CD4-positive, alpha-beta memory T cell (primary cell): ENCODE measurements at regions not wholly inside any gene's neighbourhood (a gene's known extent, or its start where the extent isn't known, plus 50 kb on each side); places are given as distances from the start of the nearest gene placed in this dataset.

Experiments
- CTCF ChIA-PET: fragments of 350-600 bp; sonication (Branson Sonifier 250); formaldehyde crosslinking; loops from one replicate; lab custom pipeline; 2021; ENCODE audit warnings: inconsistent platforms; ENCODE audit not compliant: partially characterized antibody; lab: Charles Lee
- POLR2A ChIA-PET: fragments of 350-600 bp; sonication (Branson Sonifier 250); formaldehyde crosslinking; loops from one replicate; lab custom pipeline; 2021; ENCODE audit not compliant: partially characterized antibody; lab: Charles Lee
- DNase-seq, 5 donors: peaks; one replicate each; pipeline versions ENCODE4 v3.0.0 to v3.0.0-alpha.2; 2020 to 2022; ENCODE audit warnings: mixed read lengths in 1 of 5
- H3K27ac ChIP-seq: one replicate; pipeline ENCODE4 v1.7.0; 2013; ENCODE audit warnings: low read depth, low read length
- H3K27me3 ChIP-seq: 2 replicates; pipeline ENCODE4 v1.7.0; 2013; ENCODE audit warnings: mild to moderate bottlenecking, low read length, moderate library complexity; ENCODE audit not compliant: insufficient read depth
- H3K36me3 ChIP-seq: 2 replicates; pipeline ENCODE4 v1.7.0; 2013; ENCODE audit warnings: mild to moderate bottlenecking, low read length, moderate library complexity; ENCODE audit not compliant: insufficient read depth
- H3K4me1 ChIP-seq: 2 replicates; pipeline ENCODE4 v1.7.0; 2013; ENCODE audit warnings: mild to moderate bottlenecking, low read length, moderate library complexity; ENCODE audit not compliant: insufficient read depth
- H3K4me3 ChIP-seq, 2 donors: one replicate each; pipeline ENCODE4 v1.7.0; 2013; ENCODE audit warnings: low read length in 2 of 2, mild to moderate bottlenecking in 1 of 2
- H3K9me3 ChIP-seq, 2 donors: one replicate each; pipeline ENCODE4 v1.7.0; 2013; ENCODE audit warnings: low read length in 2 of 2, control low read depth in 1 of 2; ENCODE audit not compliant: control insufficient read depth in 1 of 2
- H3K27ac Mint-ChIP-seq, 7 donors: one replicate each; pipeline ENCODE4 v1.8.0; 2020 to 2021; ENCODE audit warnings: mixed read lengths in 7 of 7, mild to moderate bottlenecking in 6 of 7, inconsistent platforms in 3 of 7, moderate library complexity in 3 of 7
- H3K27me3 Mint-ChIP-seq, 2 donors: one replicate each; pipeline ENCODE4 v1.8.0; 2020 to 2021; ENCODE audit warnings: mixed read lengths in 2 of 2
- H3K36me3 Mint-ChIP-seq, 2 donors: one replicate each; pipeline ENCODE4 v1.8.0; 2020 to 2021; ENCODE audit warnings: mixed read lengths in 2 of 2, inconsistent platforms in 1 of 2, mild to moderate bottlenecking in 1 of 2
- H3K4me1 Mint-ChIP-seq, 4 donors: one replicate each; pipeline ENCODE4 v1.8.0; 2020 to 2021; ENCODE audit warnings: mixed read lengths in 4 of 4, mild to moderate bottlenecking in 1 of 4
- H3K4me3 Mint-ChIP-seq, 8 donors: one replicate each; pipeline ENCODE4 v1.8.0; 2020 to 2021; ENCODE audit warnings: mixed read lengths in 8 of 8, mild to moderate bottlenecking in 7 of 8, moderate library complexity in 6 of 8, inconsistent platforms in 3 of 8
- H3K9me3 Mint-ChIP-seq, 8 donors: one replicate each; pipeline ENCODE4 v1.8.0; 2020 to 2021; ENCODE audit warnings: mixed read lengths in 8 of 8, mild to moderate bottlenecking in 5 of 8, inconsistent platforms in 3 of 8, moderate library complexity in 1 of 8
- intact Hi-C: fragments of 100-400 bp; cut with micrococcal nuclease; formaldehyde crosslinking; loops from one replicate; pipeline ENCODE4 v1.15.1; 2023

DNA sequence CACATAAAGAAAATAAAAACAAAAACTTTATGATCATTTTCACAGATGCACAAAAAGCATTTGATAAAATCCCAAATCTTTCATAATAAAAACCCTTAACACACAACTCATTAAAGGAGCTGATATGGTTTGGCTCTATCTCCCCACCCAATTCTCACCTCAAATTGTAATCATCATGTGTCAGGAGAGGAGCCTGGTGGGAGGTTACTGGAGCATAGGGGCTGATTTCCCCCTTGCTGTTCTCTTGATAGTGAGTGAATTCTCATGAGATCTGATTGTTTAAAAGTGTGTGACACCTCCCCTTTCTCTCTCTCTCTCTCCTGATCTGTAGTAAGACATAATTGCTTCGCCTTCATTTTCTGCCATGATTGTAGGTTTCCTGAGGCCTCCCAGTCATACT lies 790.7 kb downstream of the C12orf50 start:
- H3K4me1 Mint-ChIP-seq: no peaks in the 10 kb centered on the region
- DNase-seq: no peak
- Histone ChIP-seq H3K27me3 (no peaks in the 10 kb centered on the region), H3K4me1 (no peaks in the 10 kb centered on the region), H3K4me3 (no peak overlapping the region), H3K36me3 (no peaks in the 10 kb centered on the region), H3K27ac (no peak overlapping the region), H3K9me3 (peaks cover 0 to 6% of the 10 kb centered on the region in 2 donors)
- intact Hi-C loops: no loop called here
- no peaks in the 10 kb centered on the region for H3K27me3 Mint-ChIP-seq
- ChIA-PET CTCF (no interaction called here), POLR2A (no interaction called here)
- no peaks in the 10 kb centered on the region for H3K36me3 Mint-ChIP-seq
- no peak overlapping the region for H3K4me3 Mint-ChIP-seq
- peaks cover 2 to 12% (median 6%) of the 10 kb centered on the region in 8 donors for H3K9me3 Mint-ChIP-seq
- H3K27ac Mint-ChIP-seq: no peak overlapping the region

DNA sequence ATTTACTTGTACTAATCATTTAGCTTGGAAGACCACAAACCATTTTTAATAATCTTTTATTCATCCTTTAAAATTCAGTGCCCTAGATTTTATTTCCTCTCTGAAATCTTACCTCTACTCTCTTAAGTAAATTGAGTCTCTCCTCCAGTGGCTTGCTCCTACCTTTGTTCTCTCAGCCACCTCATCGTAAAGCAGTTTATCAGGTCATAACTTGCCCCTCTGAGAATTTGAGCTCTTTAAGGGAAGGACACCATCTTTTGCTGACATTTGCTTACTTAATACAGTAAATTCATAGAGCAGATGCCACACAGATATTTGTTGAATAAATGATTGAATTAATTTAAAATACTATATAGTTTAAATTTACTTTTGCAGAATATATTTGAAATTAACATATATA lies 794.3 kb downstream of the C12orf50 start:
- no peak overlapping the region for H3K27ac Mint-ChIP-seq
- ChIA-PET POLR2A (no interaction called here), CTCF (no interaction called here)
- DNase-seq: no peak
- no peaks in the 10 kb centered on the region for H3K4me1 ChIP-seq
- no peaks in the 10 kb centered on the region for H3K27me3 Mint-ChIP-seq
- H3K9me3 Mint-ChIP-seq: peaks cover 0 to 12% (median 5%) of the 10 kb centered on the region in 8 donors
- intact Hi-C loops: no loop called here
- H3K36me3 ChIP-seq: no peaks in the 10 kb centered on the region
- no peak overlapping the region for H3K4me3 Mint-ChIP-seq
- H3K36me3 Mint-ChIP-seq: no peaks in the 10 kb centered on the region
- no peak overlapping the region for H3K4me3 ChIP-seq
- H3K27ac ChIP-seq: no peak overlapping the region
- no peaks in the 10 kb centered on the region for H3K27me3 ChIP-seq
- H3K9me3 ChIP-seq: peaks cover 0 to 6% of the 10 kb centered on the region in 2 donors
- no peaks in the 10 kb centered on the region for H3K4me1 Mint-ChIP-seq

DNA sequence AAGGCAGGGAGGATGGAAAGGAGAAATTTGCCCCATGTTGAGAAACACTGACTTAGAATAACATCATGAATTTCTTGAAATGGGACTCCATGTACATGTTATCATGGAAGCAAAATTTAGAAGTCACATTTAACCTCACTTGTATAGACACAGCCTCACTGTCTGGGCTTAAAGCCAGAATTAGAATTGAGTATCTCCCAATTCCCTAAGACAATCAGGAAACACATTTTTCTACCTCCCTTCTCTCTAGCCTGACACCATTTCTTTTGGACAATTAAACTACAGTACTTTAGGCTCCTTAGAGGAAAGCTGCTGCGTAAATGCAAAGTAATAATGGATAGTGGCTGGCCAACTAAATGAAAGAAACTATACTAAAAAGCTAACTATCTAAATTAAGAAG lies 795.5 kb downstream of the C12orf50 start:
- POLR2A ChIA-PET: no interaction called here
- Mint-ChIP-seq H3K4me3 (no peak overlapping the region), H3K27ac (no peak overlapping the region), H3K4me1 (no peaks in the 10 kb centered on the region), H3K27me3 (no peaks in the 10 kb centered on the region), H3K36me3 (no peaks in the 10 kb centered on the region), H3K9me3 (peaks cover 0 to 11% (median 5%) of the 10 kb centered on the region in 8 donors)
- Histone ChIP-seq H3K9me3 (peaks cover 0 to 6% of the 10 kb centered on the region in 2 donors), H3K4me3 (no peak overlapping the region), H3K4me1 (no peaks in the 10 kb centered on the region), H3K36me3 (no peaks in the 10 kb centered on the region), H3K27me3 (no peaks in the 10 kb centered on the region), H3K27ac (no peak overlapping the region)
- no peak for DNase-seq
- CTCF ChIA-PET: no interaction called here
- intact Hi-C loops: no loop called here

DNA sequence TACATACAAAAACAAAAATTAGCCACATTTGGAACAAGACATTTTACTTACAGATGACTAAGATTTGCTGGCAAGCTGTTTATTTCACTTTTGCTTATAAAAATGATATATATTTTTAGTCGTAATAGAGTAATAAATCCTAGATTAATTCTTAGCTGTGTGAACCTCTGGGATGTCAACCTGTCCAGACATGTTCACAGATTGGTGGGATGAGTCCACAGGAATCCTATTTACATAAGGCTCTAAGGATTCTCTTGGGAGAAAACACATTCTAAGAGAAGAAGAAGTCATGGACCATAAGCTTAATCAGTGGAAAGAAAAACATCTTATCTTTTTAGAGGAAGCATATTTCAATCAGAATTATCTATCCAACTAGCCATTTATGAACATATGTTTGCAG lies 797.4 kb downstream of the C12orf50 start:
- H3K27ac Mint-ChIP-seq: no peak overlapping the region
- Histone ChIP-seq H3K4me3 (no peak overlapping the region), H3K9me3 (peaks cover 0 to 2% of the 10 kb centered on the region in 2 donors), H3K4me1 (no peaks in the 10 kb centered on the region), H3K36me3 (no peaks in the 10 kb centered on the region), H3K27me3 (no peaks in the 10 kb centered on the region), H3K27ac (no peak overlapping the region)
- no peak for DNase-seq
- CTCF ChIA-PET: no interaction called here
- intact Hi-C loops: no loop called here
- H3K36me3 Mint-ChIP-seq: no peaks in the 10 kb centered on the region
- peaks cover 0 to 12% (median 3%) of the 10 kb centered on the region in 8 donors for H3K9me3 Mint-ChIP-seq
- no peaks in the 10 kb centered on the region for H3K4me1 Mint-ChIP-seq
- H3K4me3 Mint-ChIP-seq: no peak overlapping the region
- POLR2A ChIA-PET: no interaction called here
- no peaks in the 10 kb centered on the region for H3K27me3 Mint-ChIP-seq

DNA sequence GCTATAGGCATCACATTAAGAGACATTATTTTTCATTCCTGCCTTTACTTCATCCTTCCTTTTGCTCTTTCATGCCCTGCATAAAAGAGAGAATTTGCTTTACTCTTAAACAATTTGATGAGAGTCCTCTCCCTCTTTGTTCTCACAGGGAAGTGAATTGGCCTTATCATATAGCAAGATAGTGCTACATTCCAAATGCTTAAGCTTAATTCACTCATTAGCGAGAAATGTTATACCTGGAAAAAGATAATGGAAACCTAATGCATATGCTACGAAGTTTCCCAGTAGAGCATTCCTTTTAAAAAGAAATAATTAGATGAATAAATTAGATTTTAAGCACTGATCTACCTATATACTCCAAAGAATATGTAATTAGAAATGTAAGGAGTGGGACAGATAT lies 798.8 kb downstream of the C12orf50 start:
- Mint-ChIP-seq H3K4me1 (no peaks in the 10 kb centered on the region), H3K27me3 (no peaks in the 10 kb centered on the region), H3K4me3 (no peak overlapping the region), H3K36me3 (no peaks in the 10 kb centered on the region), H3K27ac (no peak overlapping the region), H3K9me3 (peaks cover 0 to 8% (median 2%) of the 10 kb centered on the region in 8 donors)
- DNase-seq: no peak
- no peaks in the 10 kb centered on the region for H3K4me1 ChIP-seq
- H3K36me3 ChIP-seq: no peaks in the 10 kb centered on the region
- CTCF ChIA-PET: no interaction called here
- H3K4me3 ChIP-seq: no peak overlapping the region
- POLR2A ChIA-PET: no interaction called here
- no peak overlapping the region for H3K27ac ChIP-seq
- intact Hi-C loops: no loop called here
- H3K9me3 ChIP-seq: no peaks in the 10 kb centered on the region
- no peaks in the 10 kb centered on the region for H3K27me3 ChIP-seq

DNA sequence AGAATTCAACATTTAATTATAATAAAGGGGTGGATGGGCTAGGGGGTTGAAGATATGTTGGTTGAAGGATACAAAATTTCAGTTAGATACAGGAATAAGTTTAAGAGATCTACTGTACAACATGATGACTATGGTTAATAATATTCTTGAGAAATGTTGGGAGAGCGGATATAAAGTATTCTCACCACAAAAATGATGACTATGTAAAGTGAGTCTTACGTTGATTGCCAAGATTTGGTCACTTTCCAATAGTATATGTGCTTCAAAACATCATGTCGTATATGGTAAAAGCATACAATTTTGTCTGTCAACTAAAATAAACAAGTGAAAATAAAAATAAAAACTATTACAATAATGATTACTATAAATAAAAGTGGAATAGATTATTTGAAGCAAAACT lies 802.0 kb downstream of the C12orf50 start:
- Mint-ChIP-seq H3K4me1 (no peaks in the 10 kb centered on the region), H3K36me3 (no peaks in the 10 kb centered on the region), H3K4me3 (no peak overlapping the region), H3K9me3 (peaks cover 0 to 4% (median 2%) of the 10 kb centered on the region in 8 donors), H3K27ac (no peak overlapping the region), H3K27me3 (no peaks in the 10 kb centered on the region)
- intact Hi-C loops: no loop called here
- Histone ChIP-seq H3K36me3 (no peaks in the 10 kb centered on the region), H3K9me3 (no peaks in the 10 kb centered on the region), H3K27ac (no peak overlapping the region), H3K4me3 (no peak overlapping the region), H3K4me1 (no peaks in the 10 kb centered on the region), H3K27me3 (no peaks in the 10 kb centered on the region)
- ChIA-PET POLR2A (no interaction called here), CTCF (no interaction called here)
- no peak for DNase-seq

DNA sequence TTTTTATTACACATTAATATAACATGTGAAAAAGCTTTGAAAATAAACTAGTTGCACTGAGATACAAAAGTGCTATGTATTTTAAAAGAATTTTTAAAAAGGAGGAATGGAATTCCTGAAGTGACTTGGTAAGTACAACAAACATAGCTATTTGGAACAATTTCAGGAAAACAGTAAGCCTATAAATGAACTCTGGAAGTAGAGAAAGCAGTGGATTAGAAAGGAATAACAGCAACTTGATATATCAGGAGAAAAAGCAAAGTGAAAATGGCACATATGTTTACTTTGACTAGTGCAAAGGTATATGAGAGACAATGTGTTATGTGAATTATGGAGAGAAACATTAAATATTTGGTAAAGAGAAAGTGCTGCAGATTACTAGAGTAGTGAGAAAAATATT lies 811.7 kb downstream of the C12orf50 start:
- no peak overlapping the region for H3K4me3 ChIP-seq
- no peaks in the 10 kb centered on the region for H3K36me3 Mint-ChIP-seq
- H3K9me3 ChIP-seq: no peaks in the 10 kb centered on the region
- no peaks in the 10 kb centered on the region for H3K27me3 ChIP-seq
- no peak overlapping the region for H3K27ac ChIP-seq
- intact Hi-C loops: no loop called here
- H3K36me3 ChIP-seq: no peaks in the 10 kb centered on the region
- CTCF ChIA-PET: no interaction called here
- H3K4me1 Mint-ChIP-seq: no peaks in the 10 kb centered on the region
- no peak overlapping the region for H3K27ac Mint-ChIP-seq
- H3K9me3 Mint-ChIP-seq: peaks cover 0 to 5% (median under 1%) of the 10 kb centered on the region in 8 donors
- DNase-seq: no peak
- no peaks in the 10 kb centered on the region for H3K27me3 Mint-ChIP-seq
- no peaks in the 10 kb centered on the region for H3K4me1 ChIP-seq
- H3K4me3 Mint-ChIP-seq: no peak overlapping the region
- POLR2A ChIA-PET: no interaction called here

GRCh38 chr12:87216436-87216835 lies 812.8 kb downstream of the C12orf50 start:
- Histone ChIP-seq H3K27ac (no peak overlapping the region), H3K27me3 (no peaks in the 10 kb centered on the region), H3K4me3 (no peak overlapping the region), H3K36me3 (no peaks in the 10 kb centered on the region), H3K4me1 (no peaks in the 10 kb centered on the region), H3K9me3 (no peaks in the 10 kb centered on the region)
- no peaks in the 10 kb centered on the region for H3K27me3 Mint-ChIP-seq
- H3K36me3 Mint-ChIP-seq: no peaks in the 10 kb centered on the region
- no peak for DNase-seq
- peaks cover 0 to 7% (median 3%) of the 10 kb centered on the region in 8 donors for H3K9me3 Mint-ChIP-seq
- POLR2A ChIA-PET: no interaction called here
- CTCF ChIA-PET: no interaction called here
- no peak overlapping the region for H3K4me3 Mint-ChIP-seq
- intact Hi-C loops: no loop called here
- H3K4me1 Mint-ChIP-seq: no peaks in the 10 kb centered on the region
- no peak overlapping the region for H3K27ac Mint-ChIP-seq
